ENCODE measurements at regions not wholly inside any gene's neighbourhood (a gene's known extent, or its start where the extent isn't known, plus 50 kb on each side); places are given as distances from the start of the nearest gene placed in this dataset.

DNA sequence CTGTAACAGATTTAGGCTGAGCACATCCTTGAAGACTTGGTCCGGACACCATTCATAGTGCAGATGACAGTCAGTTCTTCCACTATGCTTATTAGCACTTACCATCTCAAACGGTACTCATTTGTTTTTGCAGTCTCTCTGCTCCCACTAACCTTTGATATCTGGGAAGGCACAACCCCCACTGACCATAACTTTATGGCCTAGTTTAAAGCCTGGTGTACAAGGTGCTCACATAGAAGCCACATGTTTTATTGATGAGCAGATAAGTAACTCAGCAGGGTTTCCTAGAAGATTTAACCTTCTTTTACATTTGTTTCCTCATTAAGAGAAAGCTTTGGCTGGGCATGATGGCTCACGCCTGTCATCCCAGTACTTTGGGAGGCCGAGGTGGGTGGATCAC, 119.3 kb upstream of the MAGI3 start:
- TF ChIP-seq, protein P1, sequence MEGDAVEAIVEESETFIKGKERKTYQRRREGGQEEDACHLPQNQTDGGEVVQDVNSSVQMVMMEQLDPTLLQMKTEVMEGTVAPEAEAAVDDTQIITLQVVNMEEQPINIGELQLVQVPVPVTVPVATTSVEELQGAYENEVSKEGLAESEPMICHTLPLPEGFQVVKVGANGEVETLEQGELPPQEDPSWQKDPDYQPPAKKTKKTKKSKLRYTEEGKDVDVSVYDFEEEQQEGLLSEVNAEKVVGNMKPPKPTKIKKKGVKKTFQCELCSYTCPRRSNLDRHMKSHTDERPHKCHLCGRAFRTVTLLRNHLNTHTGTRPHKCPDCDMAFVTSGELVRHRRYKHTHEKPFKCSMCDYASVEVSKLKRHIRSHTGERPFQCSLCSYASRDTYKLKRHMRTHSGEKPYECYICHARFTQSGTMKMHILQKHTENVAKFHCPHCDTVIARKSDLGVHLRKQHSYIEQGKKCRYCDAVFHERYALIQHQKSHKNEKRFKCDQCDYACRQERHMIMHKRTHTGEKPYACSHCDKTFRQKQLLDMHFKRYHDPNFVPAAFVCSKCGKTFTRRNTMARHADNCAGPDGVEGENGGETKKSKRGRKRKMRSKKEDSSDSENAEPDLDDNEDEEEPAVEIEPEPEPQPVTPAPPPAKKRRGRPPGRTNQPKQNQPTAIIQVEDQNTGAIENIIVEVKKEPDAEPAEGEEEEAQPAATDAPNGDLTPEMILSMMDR (conservative IDR thresholded peaks at IDR 0.05; ENCODE audit: low read depth, low read length) = no peak
- TF ChIP-seq EZH2 (IDR thresholded peaks at IDR 0.05; ENCODE audit: borderline replicate concordance, low read depth, low read length, poor library complexity, severe bottlenecking) = no peak
